HG03039 (cell line): ENCODE measurements at regions not wholly inside any gene's neighbourhood (a gene's known extent, or its start where the extent isn't known, plus 50 kb on each side); places are given as distances from the start of the nearest gene placed in this dataset.

ENCODE experiments used
- ATAC-seq: cut with Tn5 transposase; IDR thresholded peaks from one replicate; pipeline ENCODE4 v1.9.1; 2021; ENCODE audit warnings: mild to moderate bottlenecking, moderate library complexity; ENCODE audit not compliant: unreplicated experiment

- no peak for ATAC-seq
Observed at GRCh38 chr6:134744301-134744700, 205.6 kb downstream of the ALDH8A1 start.

GRCh38 chr6:134741200-134741536 is 208.7 kb downstream of the ALDH8A1 start:
- ATAC-seq: no peak

- ATAC-seq: no peak
Observed at GRCh38 chr6:134740473-134741199, 209.3 kb downstream of the ALDH8A1 start.

- ATAC-seq: no peak
Observed at GRCh38 chr6:134740027-134740373, 209.9 kb downstream of the ALDH8A1 start.

GRCh38 chr6:134739299-134740026 is 210.4 kb downstream of the ALDH8A1 start:
- ATAC-seq: no peak

- ATAC-seq: no peak
Observed at GRCh38 chr6:134738211-134738885, 211.6 kb downstream of the ALDH8A1 start.

GRCh38 chr6:134735461-134735860 is 214.4 kb downstream of the ALDH8A1 start:
- no peak for ATAC-seq

GRCh38 chr6:134734312-134734869 is 215.5 kb downstream of the ALDH8A1 start:
- no peak for ATAC-seq

- no peak for ATAC-seq
Observed at GRCh38 chr6:134733801-134734200, 216.1 kb downstream of the ALDH8A1 start.

GRCh38 chr6:134732763-134733162 is 217.1 kb downstream of the ALDH8A1 start:
- ATAC-seq: no peak

GRCh38 chr6:134731615-134732014 is 218.3 kb downstream of the ALDH8A1 start:
- no peak for ATAC-seq

GRCh38 chr6:134730013-134730412 is 219.9 kb downstream of the ALDH8A1 start:
- no peak for ATAC-seq

- ATAC-seq: no peak
Observed at GRCh38 chr6:134729561-134729960, 220.3 kb downstream of the ALDH8A1 start.

- no peak for ATAC-seq
Observed at GRCh38 chr6:134727081-134727480, 222.8 kb downstream of the ALDH8A1 start.

GRCh38 chr6:134725590-134725989 is 224.3 kb downstream of the ALDH8A1 start:
- ATAC-seq: no peak

GRCh38 chr6:134724771-134725340 is 225.0 kb downstream of the ALDH8A1 start:
- ATAC-seq: no peak

- ATAC-seq: no peak
Observed at GRCh38 chr6:134723081-134723871, 226.6 kb downstream of the ALDH8A1 start.

GRCh38 chr6:134722200-134722870 is 227.6 kb downstream of the ALDH8A1 start:
- ATAC-seq: no peak

GRCh38 chr6:134721060-134721405 is 228.9 kb downstream of the ALDH8A1 start:
- no peak for ATAC-seq
